H1 (cell line): ENCODE measurements at regions not wholly inside any gene's neighbourhood (a gene's known extent, or its start where the extent isn't known, plus 50 kb on each side); places are given as distances from the start of the nearest gene placed in this dataset.

Experiments used
- CTCF ChIA-PET: fragments of 300-600 bp; sonication (Branson Sonifier 250); formaldehyde crosslinking; loops from one replicate; lab custom pipeline; 2021; ENCODE audit not compliant: partially characterized antibody; lab: Charles Lee
- POLR2A ChIA-PET: fragments of 300-600 bp; sonication (Branson Sonifier 250); formaldehyde crosslinking; loops from one replicate; lab custom pipeline; 2021; ENCODE audit warnings: inconsistent platforms; ENCODE audit not compliant: partially characterized antibody; lab: Charles Lee
- DNase-seq, 2 experiments: peaks; one replicate each; pipeline versions ENCODE4 v3.0.0 to v3.0.0-alpha.2; 2010 to 2022; ENCODE audit warnings: low spot score in 2 of 2, low read depth in 1 of 2, mixed read lengths in 1 of 2
- FAIRE-seq: peaks from 2 replicates; lab custom pipeline; 2011; peaks lifted over from hg19 to GRCh38; lab: Jason Lieb, UNC
- H2AFZ ChIP-seq: 2 replicates; pipeline ENCODE4 v1.8.1; 2012; ENCODE audit warnings: low read length, inconsistent platforms
- H2AK5ac ChIP-seq: 2 replicates; pipeline ENCODE4 v1.6.1; 2013; ENCODE audit warnings: low read depth, low read length
- H2BK120ac ChIP-seq: replicated peaks from 2 replicates; pipeline ENCODE3; 2013; ENCODE audit warnings: low read depth, low read length, inconsistent platforms
- H2BK12ac ChIP-seq: 2 replicates; pipeline ENCODE4 v1.6.1; 2013; ENCODE audit warnings: low read depth, low read length
- H2BK15ac ChIP-seq: 2 replicates; pipeline ENCODE4 v1.6.1; 2013; ENCODE audit warnings: low read length
- H2BK20ac ChIP-seq: 2 replicates; pipeline ENCODE4 v1.6.1; 2013; ENCODE audit warnings: low read length
- H2BK5ac ChIP-seq: 2 replicates; pipeline ENCODE4 v1.6.1; 2013; ENCODE audit warnings: low read depth, low read length
- H3K14ac ChIP-seq: 2 replicates; pipeline ENCODE4 v1.6.1; 2013; ENCODE audit warnings: inconsistent platforms; ENCODE audit not compliant: insufficient read length
- H3K18ac ChIP-seq: 2 replicates; pipeline ENCODE4 v1.6.1; 2013; ENCODE audit warnings: low read length; ENCODE audit errors: extremely low read depth
- H3K23ac ChIP-seq: 2 replicates; pipeline ENCODE4 v1.6.1; 2013; ENCODE audit warnings: inconsistent platforms; ENCODE audit not compliant: insufficient read length
- H3K23me2 ChIP-seq: 2 replicates; pipeline ENCODE4 v1.6.1; 2013; ENCODE audit warnings: low read depth, low read length
- H3K27ac ChIP-seq: 2 replicates; pipeline ENCODE4 v1.6.1; 2011; ENCODE audit warnings: low read depth, low read length, inconsistent platforms
- H3K27me3 ChIP-seq, 4 experiments: replicated peaks in 1 of 4; 1 replicate in 1 of 4; 2 replicates in 3 of 4; pipeline versions ENCODE4 v1.6.1 to v1.8.1; 2011 to 2013; ENCODE audit warnings: low read length in 3 of 4, mild to moderate bottlenecking in 3 of 4, inconsistent platforms in 2 of 4, mixed read lengths in 2 of 4, moderate library complexity in 1 of 4; ENCODE audit not compliant: control insufficient read depth in 3 of 4, insufficient read depth in 3 of 4; ENCODE audit errors: extremely low read depth in 1 of 4
- H3K36me3 ChIP-seq, 4 experiments: 2 replicates each; pipeline versions ENCODE4 v1.6.1 to v1.8.1; 2011 to 2013; ENCODE audit warnings: mild to moderate bottlenecking in 4 of 4, low read length in 3 of 4, moderate library complexity in 2 of 4, control low read depth in 1 of 4, inconsistent platforms in 1 of 4; ENCODE audit not compliant: insufficient read depth in 4 of 4, control insufficient read depth in 2 of 4
- H3K4ac ChIP-seq: replicated peaks from 2 replicates; pipeline ENCODE3; 2013; ENCODE audit warnings: low read length, low read depth, mixed read lengths, inconsistent platforms; ENCODE audit not compliant: insufficient read length
- H3K4me1 ChIP-seq, 4 experiments: replicated peaks in 1 of 4; 1 replicate in 1 of 4; 2 replicates in 3 of 4; pipeline versions ENCODE4 v1.6.1 to v1.8.1; 2011 to 2013; ENCODE audit warnings: low read length in 3 of 4, inconsistent platforms in 2 of 4, mixed read lengths in 1 of 4; ENCODE audit not compliant: insufficient read depth in 4 of 4, control insufficient read depth in 3 of 4
- H3K4me2 ChIP-seq, 2 experiments: 2 replicates each; pipeline versions ENCODE4 v1.6.1 to v1.8.1; 2011 to 2013; ENCODE audit warnings: low read depth in 2 of 2, low read length in 2 of 2, control low read depth in 1 of 2, inconsistent platforms in 1 of 2, mild to moderate bottlenecking in 1 of 2; ENCODE audit not compliant: insufficient read depth in 1 of 2
- H3K4me3 ChIP-seq, 4 experiments: fragments of 200-600, 300-600 bp in 1 of 4; sonication (generic), shearing (Covaris generic), sonication (Bioruptor Twin) in 1 of 4; 2 replicates each; pipeline versions ENCODE4 v1.5.1 to v1.8.1; 2011 to 2016; ENCODE audit warnings: low read length in 4 of 4, low read depth in 3 of 4, control low read depth in 2 of 4, inconsistent platforms in 2 of 4, mild to moderate bottlenecking in 2 of 4, mixed read lengths in 1 of 4, moderate library complexity in 1 of 4; ENCODE audit not compliant: insufficient read depth in 2 of 4; ENCODE audit errors: extremely low read depth in 1 of 4
- H3K56ac ChIP-seq: replicated peaks from 2 replicates; pipeline ENCODE3; 2013; ENCODE audit warnings: low read depth, mild to moderate bottlenecking, mixed read lengths, low read length, inconsistent platforms; ENCODE audit not compliant: insufficient read length
- H3K79me1 ChIP-seq: 2 replicates; pipeline ENCODE4 v1.6.1; 2013; ENCODE audit warnings: low read depth, low read length, control low read depth
- H3K79me2 ChIP-seq, 2 experiments: 2 replicates each; pipeline versions ENCODE4 v1.6.1 to v1.8.1; 2012 to 2013; ENCODE audit warnings: low read length in 2 of 2, mild to moderate bottlenecking in 2 of 2, inconsistent platforms in 1 of 2; ENCODE audit not compliant: insufficient read depth in 2 of 2, control insufficient read depth in 1 of 2
- H3K9ac ChIP-seq, 4 experiments: replicated peaks in 1 of 4; 1 replicate in 1 of 4; 2 replicates in 3 of 4; pipeline versions ENCODE4 v1.6.1 to v1.8.1; 2011 to 2013; ENCODE audit warnings: low read depth in 3 of 4, low read length in 3 of 4, control low read depth in 2 of 4, mild to moderate bottlenecking in 2 of 4, moderate library complexity in 2 of 4, inconsistent platforms in 1 of 4; ENCODE audit errors: extremely low read depth in 1 of 4
- H3K9me3 ChIP-seq, 2 experiments: 2 replicates each; pipeline versions ENCODE4 v1.6.1 to v1.8.1; 2012 to 2013; ENCODE audit warnings: mild to moderate bottlenecking in 2 of 2, moderate library complexity in 2 of 2, control low read depth in 1 of 2, inconsistent platforms in 1 of 2, low read depth in 1 of 2, low read length in 1 of 2, mixed read lengths in 1 of 2; ENCODE audit not compliant: insufficient read depth in 2 of 2
- H4K20me1 ChIP-seq, 2 experiments: replicated peaks in 1 of 2; 2 replicates each; pipeline versions ENCODE3 to v1.8.1; 2011 to 2013; ENCODE audit warnings: inconsistent platforms in 2 of 2, low read length in 2 of 2, mild to moderate bottlenecking in 1 of 2; ENCODE audit not compliant: insufficient read depth in 2 of 2, control insufficient read depth in 1 of 2
- H4K5ac ChIP-seq: 2 replicates; pipeline ENCODE4 v1.6.1; 2013; ENCODE audit warnings: low read length, low read depth, mixed read lengths, inconsistent platforms; ENCODE audit not compliant: insufficient read length
- H4K8ac ChIP-seq: 2 replicates; pipeline ENCODE4 v1.8.0; 2013; ENCODE audit warnings: mild to moderate bottlenecking, moderate library complexity, low read length, inconsistent platforms; ENCODE audit not compliant: insufficient read depth; ENCODE audit errors: extremely low read depth
- H4K91ac ChIP-seq: replicated peaks from 2 replicates; pipeline ENCODE3; 2013; ENCODE audit warnings: low read length, mixed read lengths, inconsistent platforms; ENCODE audit not compliant: insufficient read length
- CEBPB ChIP-seq: IDR thresholded peaks from 2 replicates; pipeline ENCODE4 v1.6.1; 2012; ENCODE audit warnings: low read depth, low read length
- CHD2 ChIP-seq: IDR thresholded peaks from 2 replicates; pipeline ENCODE4 v1.6.1; 2012; ENCODE audit warnings: low read length, improper control_type of control experiment
- EZH2 ChIP-seq: fragments of 200-600 bp; sonication (generic); IDR thresholded peaks from 2 replicates; pipeline ENCODE4 v1.7.1; 2012; ENCODE audit warnings: low read depth, mild to moderate bottlenecking, moderate library complexity, low read length, inconsistent platforms; ENCODE audit not compliant: severe bottlenecking
- GABPA ChIP-seq: IDR thresholded peaks from 2 replicates; pipeline ENCODE4 v1.6.1; 2011; ENCODE audit warnings: mild to moderate bottlenecking, low read length, moderate library complexity, borderline replicate concordance; ENCODE audit not compliant: insufficient read depth
- HDAC2 ChIP-seq, 2 experiments: fragments of 300-600 bp in 1 of 2; sonication (generic) in 1 of 2; IDR thresholded peaks; 2 replicates each; pipeline ENCODE4 v1.6.1; 2011 to 2012; ENCODE audit warnings: low read depth in 2 of 2, low read length in 2 of 2, mild to moderate bottlenecking in 2 of 2, moderate library complexity in 2 of 2, borderline replicate concordance in 1 of 2, inconsistent platforms in 1 of 2
- KDM5A ChIP-seq: fragments of 200-600 bp; IDR thresholded peaks from 2 replicates; pipeline ENCODE4 v1.7.1; 2012; ENCODE audit warnings: mild to moderate bottlenecking, low read length, inconsistent platforms, mixed read lengths
- NANOG ChIP-seq: IDR thresholded peaks from 2 replicates; pipeline ENCODE4 v1.6.1; 2011; ENCODE audit warnings: low read length, low read depth, mild to moderate bottlenecking, inconsistent platforms; ENCODE audit not compliant: insufficient read depth, poor library complexity, severe bottlenecking
- PHF8 ChIP-seq: fragments of 200-600 bp; sonication (generic); conservative IDR thresholded peaks from 2 replicates; pipeline ENCODE4 v1.7.1; 2012; ENCODE audit warnings: low read depth, mild to moderate bottlenecking, inconsistent platforms, low read length, moderate library complexity
- POLR2A ChIP-seq, 2 experiments: IDR thresholded peaks; 1 replicate in 1 of 2; 2 replicates in 1 of 2; pipeline ENCODE4 v1.6.1; 2011; ENCODE audit warnings: low read depth in 2 of 2, low read length in 2 of 2, mild to moderate bottlenecking in 2 of 2; ENCODE audit errors: control extremely low read depth in 1 of 2
- RAD21 ChIP-seq, 2 experiments: IDR thresholded peaks in 1 of 2; conservative IDR thresholded peaks in 1 of 2; 2 replicates each; pipeline ENCODE4 v1.6.1; 2011; ENCODE audit warnings: low read depth in 2 of 2, low read length in 2 of 2, improper control_type of control experiment in 1 of 2, inconsistent platforms in 1 of 2, mild to moderate bottlenecking in 1 of 2, moderate library complexity in 1 of 2
- TAF7 ChIP-seq: optimal IDR thresholded peaks from 2 replicates; pipeline ENCODE3; 2011; ENCODE audit warnings: low read depth, mild to moderate bottlenecking, inconsistent platforms, low read length, moderate library complexity, borderline replicate concordance
- TCF12 ChIP-seq: IDR thresholded peaks from 2 replicates; pipeline ENCODE4 v1.6.1; 2011; ENCODE audit warnings: low read depth, mild to moderate bottlenecking, low read length
- WGBS, 2 experiments: shearing (Covaris generic) in 1 of 2; methylation state at CpG; one replicate each; pipeline versions ENCODE4 v1.1.6 to v1.1.7; 2013 to 2015; ENCODE audit warnings: low lambda C conversion rate in 2 of 2, mixed read lengths in 2 of 2, inconsistent platforms in 1 of 2, low coverage in 1 of 2, missing lambda C conversion rate in 1 of 2; ENCODE audit not compliant: insufficient replicate concordance in 2 of 2, insufficient coverage in 1 of 2, insufficient read length in 1 of 2; ENCODE audit errors: extremely low coverage in 1 of 2, missing lambda C conversion rate in 1 of 2; 5-methylcytosine and 5-hydroxymethylcytosine counted together

DNA sequence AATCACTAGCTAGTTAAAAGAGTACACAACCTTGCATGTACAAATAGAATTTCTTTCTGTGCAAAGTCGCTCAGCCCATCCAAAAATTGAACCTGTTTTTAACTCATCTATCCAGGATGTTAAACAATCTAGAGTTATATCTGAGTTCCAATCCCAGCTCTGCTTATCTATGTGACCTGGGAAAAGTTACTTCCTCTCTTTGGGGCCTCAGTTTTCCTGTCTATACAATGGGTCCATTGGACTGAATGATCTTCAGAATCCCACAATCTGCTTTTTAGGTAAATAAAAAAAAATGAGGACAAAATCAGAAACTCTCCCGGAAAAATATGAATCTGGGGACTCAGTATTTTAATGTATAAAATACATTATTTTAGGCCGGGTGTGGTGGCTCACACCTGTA, 389.5 kb upstream of the PROX1 start:
- Histone ChIP-seq H2BK120ac (no peak overlapping the region), H3K36me3 (no peaks in the 10 kb centered on the region), H4K20me1 (no peaks in the 10 kb centered on the region), H4K91ac (no peak overlapping the region), H3K23me2 (no peaks in the 10 kb centered on the region; the same call in 1 of the 2 replicates), H2BK12ac (no peak overlapping the region), H3K4me1 (no peaks in the 10 kb centered on the region), H3K4me2 (no peak overlapping the region), H2BK5ac (no peak overlapping the region), H3K9ac (no peak overlapping the region), H3K14ac (no peak overlapping the region), H3K27me3 (no peaks in the 10 kb centered on the region), H2AFZ (no peak overlapping the region), H2BK15ac (no peak overlapping the region), H3K4me3 (no peak overlapping the region), H3K23ac (no peak overlapping the region), H2AK5ac (no peak overlapping the region), H3K79me1 (no peaks in the 10 kb centered on the region), H3K18ac (no peak overlapping the region), H4K8ac (no peak overlapping the region), H4K5ac (no peak overlapping the region), H3K79me2 (no peaks in the 10 kb centered on the region), H3K56ac (no peak overlapping the region), H3K27ac (no peak overlapping the region), H3K9me3 (no peaks in the 10 kb centered on the region), H2BK20ac (no peak overlapping the region), H3K4ac (no peak overlapping the region)
- ChIA-PET CTCF (no interaction called here), POLR2A (no interaction called here)
- no peak for TF ChIP-seq CEBPB
- no peak for TF ChIP-seq HDAC2 (IDR thresholded peaks at IDR 0.05; ENCODE audit: borderline replicate concordance in 1 of 2, low read depth in 2 of 2, low read length in 2 of 2)
- TF ChIP-seq TAF7, result no peak
- no peak for TF ChIP-seq GABPA
- TF ChIP-seq CHD2, result no peak
- no peak for TF ChIP-seq KDM5A
- TF ChIP-seq PHF8, result no peak
- no peak for TF ChIP-seq NANOG
- no peak for TF ChIP-seq TCF12
- no peak for TF ChIP-seq POLR2A (IDR thresholded peaks at IDR 0.05; ENCODE audit: control extremely low read depth in 1 of 2, low read depth in 2 of 2, low read length in 2 of 2)
- TF ChIP-seq EZH2, result no peak
- TF ChIP-seq RAD21 (IDR thresholded peaks at IDR 0.05 in 1 of 2, conservative IDR thresholded peaks at IDR 0.05 in 1 of 2; ENCODE audit: low read depth in 2 of 2, low read length in 2 of 2), result no peak
- no peak for DNase-seq
- WGBS, 2 experiments, result 93% methylated on average over 3 of the region's 3 CpGs; no CpG with 5 or more reads in 1 of the 2 experiments
- no peak for FAIRE-seq
